ENCODE measurements at regions not wholly inside any gene's neighbourhood (a gene's known extent, or its start where the extent isn't known, plus 50 kb on each side); places are given as distances from the start of the nearest gene placed in this dataset.

GRCh38 chr2:217195658-217196446 is 336.0 kb upstream of the TNP1 start:
- DNase-seq (ENCODE audit: low read depth in 2 of 2): no peak

DNA sequence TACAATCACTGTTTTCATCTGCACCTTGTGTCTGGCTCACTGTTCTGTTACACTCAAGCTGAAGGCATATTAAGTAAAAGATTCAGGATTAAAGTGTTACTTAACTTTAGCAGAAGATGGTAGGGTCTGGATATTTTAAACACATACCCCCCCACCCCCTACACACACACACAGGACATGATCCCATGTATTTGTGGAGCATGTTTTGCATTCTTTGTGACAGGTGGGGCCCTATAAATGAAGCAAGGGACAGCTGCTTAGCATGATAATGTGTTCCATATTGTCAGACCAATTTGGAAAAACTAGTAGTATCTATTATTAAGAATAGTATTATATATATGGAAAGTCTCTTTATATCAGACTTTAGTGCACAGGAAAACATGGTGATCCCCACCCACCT is 335.2 kb upstream of the TNP1 start:
- DNase-seq (ENCODE audit: low read depth in 2 of 2): no peak

DNA sequence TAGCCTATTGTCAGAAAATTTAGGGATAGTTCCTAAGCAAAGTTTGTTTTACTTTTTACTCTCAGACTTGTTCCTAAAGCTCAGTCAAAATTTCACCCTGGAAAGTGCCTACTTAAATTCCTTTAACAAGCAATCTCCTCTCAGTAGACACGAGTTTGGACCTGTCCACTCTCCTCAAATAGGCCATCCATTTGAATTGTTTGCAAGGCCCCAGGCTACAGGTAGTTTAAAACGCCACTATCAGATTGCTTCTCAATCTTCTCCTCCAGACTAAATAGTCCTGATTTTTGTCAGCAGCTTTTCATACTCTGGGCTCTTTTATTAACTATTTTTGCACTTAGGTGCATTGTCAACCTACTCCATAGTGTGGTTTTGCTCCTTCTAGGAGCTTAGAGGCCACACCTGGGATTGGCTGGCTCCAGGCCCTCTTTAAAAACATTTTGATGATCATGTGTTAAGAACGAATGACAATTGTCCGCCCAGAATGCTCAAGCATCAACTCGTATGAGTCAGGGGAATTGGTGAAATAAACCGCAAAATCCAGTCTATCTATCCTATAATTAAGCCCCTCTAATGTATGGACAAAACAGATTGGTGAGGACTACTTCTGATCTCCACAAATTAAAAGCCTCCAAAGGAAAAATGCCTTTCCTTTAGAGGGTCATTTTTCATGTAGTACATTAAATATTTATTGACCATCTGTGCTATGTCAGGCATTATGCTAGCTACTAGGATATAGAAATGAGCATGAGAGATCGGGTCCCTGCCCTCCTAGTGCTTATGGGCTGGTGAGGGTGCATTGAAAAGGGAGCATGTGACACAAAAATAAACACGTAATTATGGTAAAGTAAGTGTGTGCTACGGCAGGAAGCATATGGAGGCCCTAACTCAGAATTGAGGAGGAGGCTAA is 333.8 kb upstream of the TNP1 start:
- no peak for DNase-seq (ENCODE audit: low read depth in 2 of 2)

DNA sequence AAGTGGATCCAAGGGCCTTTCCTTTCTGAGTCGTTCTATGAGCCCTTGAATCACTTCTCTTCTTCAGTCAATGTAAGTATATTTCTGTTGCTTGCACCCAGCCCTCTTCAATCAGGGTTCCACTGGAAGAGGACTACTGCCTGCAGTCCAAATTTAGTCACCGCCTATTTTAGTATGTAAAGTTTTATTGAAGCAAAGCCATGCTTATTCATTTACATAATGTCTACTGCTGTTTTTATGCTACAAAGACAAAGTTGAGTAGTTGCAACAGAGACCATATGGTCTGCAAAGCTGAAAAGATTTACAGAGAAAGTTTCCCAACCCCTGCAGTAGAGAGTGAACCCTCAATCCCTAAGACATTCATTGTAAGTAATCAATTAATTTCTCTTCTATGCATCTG is 332.5 kb upstream of the TNP1 start:
- DNase-seq (ENCODE audit: low read depth in 2 of 2): no peak

GRCh38 chr2:217189747-217190146 is 329.9 kb upstream of the TNP1 start:
- DNase-seq (ENCODE audit: low read depth in 2 of 2): no peak

DNA sequence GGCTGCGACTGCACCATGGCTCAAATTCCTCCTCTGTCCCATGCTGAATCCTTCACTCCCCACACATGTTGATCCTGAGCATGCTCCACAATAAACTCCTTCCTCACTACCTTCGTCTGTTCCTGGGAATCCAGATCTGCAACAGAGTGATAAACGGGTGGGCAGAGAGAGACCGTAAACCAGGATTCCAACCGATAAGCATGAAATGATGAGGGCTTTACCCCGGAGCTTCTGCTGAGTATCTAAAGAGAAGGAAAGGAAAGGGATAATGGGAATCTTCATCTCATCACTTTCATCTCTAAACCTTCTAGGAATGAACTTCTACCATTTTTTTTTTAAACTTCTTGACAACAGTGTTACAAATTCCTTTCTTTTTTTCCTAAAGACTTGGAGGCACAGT is 329.3 kb upstream of the TNP1 start:
- DNase-seq (ENCODE audit: low read depth in 2 of 2): no peak

DNA sequence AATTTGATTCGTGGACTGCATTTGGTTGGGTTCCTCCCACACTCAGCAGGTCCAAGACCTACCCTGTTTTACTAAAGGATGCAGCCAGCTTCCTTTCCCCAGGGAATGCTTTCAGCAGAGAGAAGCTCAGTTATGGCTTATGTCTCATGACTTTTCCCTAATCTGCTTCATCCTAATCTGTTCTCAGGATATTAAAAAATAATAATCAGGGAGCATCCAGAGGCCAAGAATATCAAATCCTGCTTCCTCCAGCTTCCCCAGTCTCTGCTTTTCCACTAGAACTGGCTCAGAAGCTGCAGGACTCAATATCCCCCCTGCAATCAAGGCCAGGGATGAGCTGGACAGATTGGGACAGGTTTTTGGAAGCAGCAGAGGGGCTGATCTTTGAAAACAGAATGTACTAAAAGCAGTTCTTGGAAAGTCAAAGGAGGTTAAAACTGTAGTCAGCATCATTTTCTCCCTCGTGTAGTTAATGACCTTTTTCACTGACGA is 326.9 kb upstream of the TNP1 start:
- no peak for DNase-seq (ENCODE audit: low read depth in 2 of 2)

DNA sequence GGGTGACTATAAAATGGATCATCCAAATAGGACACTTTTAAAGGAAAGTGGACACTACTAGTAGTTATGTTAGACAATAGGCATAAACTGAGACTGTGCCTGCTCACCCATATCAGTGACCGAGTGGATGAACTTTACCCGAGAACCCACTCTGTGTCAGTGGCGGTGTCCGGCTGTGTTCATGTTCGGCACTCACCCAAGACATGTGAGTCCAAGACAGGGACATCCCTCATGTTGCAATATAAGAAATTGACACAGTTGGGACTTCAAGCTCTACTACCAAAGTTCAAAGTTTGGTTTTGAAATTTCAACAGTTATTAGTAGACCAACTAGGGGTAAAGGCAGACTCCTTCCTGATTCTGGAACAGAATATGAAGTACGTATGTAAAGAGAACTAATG is 326.3 kb upstream of the TNP1 start:
- no peak for DNase-seq (ENCODE audit: low read depth in 2 of 2)

- no peak for DNase-seq (ENCODE audit: low read depth in 2 of 2)
Measured at GRCh38 chr2:217185265-217185995, 325.6 kb upstream of the TNP1 start.

DNA sequence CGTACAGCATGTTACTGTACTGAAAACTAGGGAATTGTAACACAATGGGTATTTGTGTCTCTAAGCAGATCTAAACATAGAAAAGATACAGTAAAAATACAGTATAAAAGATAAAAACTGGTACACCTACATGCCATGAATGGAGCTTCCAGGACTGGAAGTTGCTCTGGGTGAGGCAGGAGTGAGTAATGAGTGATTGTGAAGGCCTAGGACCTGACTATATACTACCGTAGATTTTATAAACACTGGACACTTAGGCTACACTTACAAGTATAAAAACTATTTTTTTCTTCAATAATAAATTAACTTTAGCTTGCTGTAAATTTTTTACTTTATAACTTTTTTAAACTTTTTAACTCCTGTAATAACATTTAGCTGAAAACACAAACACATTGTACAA is 324.4 kb upstream of the TNP1 start:
- no peak for DNase-seq (ENCODE audit: low read depth in 2 of 2)

DNA sequence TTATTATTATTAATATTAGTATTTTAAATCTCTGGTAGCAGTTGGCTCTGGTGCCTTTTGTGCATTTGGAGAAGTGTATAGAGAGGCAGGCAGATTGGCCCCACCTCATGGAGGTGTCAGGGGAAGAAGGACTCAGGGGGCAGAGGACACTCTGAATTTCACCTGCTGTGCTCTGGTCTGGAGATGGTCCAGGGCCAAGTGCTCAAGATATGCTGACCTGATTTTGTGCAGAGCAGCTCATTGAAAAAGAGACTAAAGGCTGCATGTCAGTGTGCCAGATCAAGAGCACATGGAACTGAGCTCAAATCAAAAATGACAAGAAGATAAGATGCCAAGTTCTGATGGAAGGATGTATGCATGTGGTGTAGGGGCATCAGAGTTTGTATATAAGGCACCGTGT is 323.6 kb upstream of the TNP1 start:
- no peak for DNase-seq (ENCODE audit: low read depth in 2 of 2)

- no peak for DNase-seq (ENCODE audit: low read depth in 2 of 2)
Measured at GRCh38 chr2:217182926-217183325, 323.1 kb upstream of the TNP1 start.

DNA sequence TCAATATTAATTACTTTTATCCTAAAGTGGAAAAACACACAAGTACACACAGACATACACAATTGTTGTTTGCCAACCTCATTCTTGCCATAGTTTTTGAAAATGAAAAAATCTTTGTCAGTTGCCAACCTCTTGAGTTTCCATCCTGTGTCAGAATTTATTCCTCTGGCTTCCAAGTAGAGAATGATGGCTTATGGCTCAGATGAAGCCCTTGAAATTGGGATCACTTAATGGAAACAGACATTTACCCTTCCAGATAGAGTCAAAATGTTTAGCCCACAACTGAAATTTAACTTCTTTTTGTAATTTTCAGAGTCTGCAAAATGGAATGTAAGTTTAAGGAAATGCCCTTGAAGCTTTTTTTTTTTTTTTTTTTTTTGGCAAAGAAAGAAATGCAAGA is 321.6 kb upstream of the TNP1 start:
- no peak for DNase-seq (ENCODE audit: low read depth in 2 of 2)

DNA sequence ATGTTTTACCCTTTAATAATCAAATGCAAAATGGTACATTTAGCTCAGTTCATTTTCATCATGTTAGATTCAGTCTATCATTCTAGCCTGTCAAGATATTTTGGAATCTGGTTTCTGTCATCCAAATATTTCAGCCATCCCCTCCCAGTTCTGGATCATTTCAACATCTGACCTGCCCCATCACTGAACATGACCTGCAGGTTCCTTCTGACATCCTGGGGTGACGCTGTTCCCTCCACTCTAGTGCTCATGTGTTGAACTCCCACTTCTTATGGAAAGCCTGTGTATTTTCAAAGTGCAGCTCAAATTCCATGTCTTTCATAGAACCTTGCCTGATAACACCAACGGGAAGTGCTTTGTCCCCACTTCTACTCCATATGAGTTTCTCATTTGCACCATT is 320.0 kb upstream of the TNP1 start:
- DNase-seq (ENCODE audit: low read depth in 2 of 2): no peak

GRCh38 chr2:217178341-217178740 is 318.5 kb upstream of the TNP1 start:
- no peak for DNase-seq (ENCODE audit: low read depth in 2 of 2)

GRCh38 chr2:217177720-217178119 is 317.9 kb upstream of the TNP1 start:
- no peak for DNase-seq (ENCODE audit: low read depth in 2 of 2)

- DNase-seq (ENCODE audit: low read depth in 2 of 2): no peak
Measured at GRCh38 chr2:217171874-217172273, 312.0 kb upstream of the TNP1 start.

DNA sequence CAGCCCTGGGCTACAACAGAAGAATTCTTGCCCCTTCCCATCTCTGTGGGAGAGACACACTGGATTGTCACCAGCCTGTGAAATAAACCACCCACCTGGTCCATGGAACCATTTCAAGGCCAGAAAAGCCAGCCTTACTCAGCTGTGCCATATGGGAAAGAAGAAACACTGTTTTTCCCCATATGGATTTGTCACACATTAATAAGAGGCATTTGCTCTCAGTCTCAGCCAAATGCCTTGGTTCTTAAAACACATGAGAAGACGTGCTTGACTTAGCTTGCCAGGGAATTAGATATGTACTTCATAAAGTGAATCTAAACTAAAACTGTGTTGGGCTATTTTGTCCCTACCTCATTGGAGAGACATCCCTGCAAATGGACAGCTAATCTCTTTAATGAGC is 308.6 kb upstream of the TNP1 start:
- DNase-seq (ENCODE audit: low read depth in 2 of 2): no peak

DNA sequence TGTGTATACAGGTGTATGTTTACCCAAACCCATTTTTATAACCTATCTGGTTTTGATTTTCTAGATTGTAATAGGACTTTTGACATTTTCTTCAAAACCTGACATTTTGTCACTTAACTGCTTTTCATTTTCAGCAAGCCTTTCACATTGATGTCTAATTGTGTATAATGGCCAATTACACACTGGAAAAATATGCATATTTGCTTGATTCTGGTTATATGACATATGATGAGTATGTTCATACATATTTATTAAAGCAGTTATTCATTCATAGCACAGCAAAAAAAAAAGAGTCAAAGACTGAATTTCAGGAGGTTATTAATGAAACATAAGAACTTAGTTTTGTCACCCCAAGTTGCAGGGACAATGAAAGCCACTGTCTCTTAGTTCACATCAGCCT is 307.7 kb upstream of the TNP1 start:
- no peak for DNase-seq (ENCODE audit: low read depth in 2 of 2)

GRCh38 chr2:217166241-217166850 is 306.5 kb upstream of the TNP1 start:
- no peak for DNase-seq (ENCODE audit: low read depth in 2 of 2)

GRCh38 chr2:217165547-217165946 is 305.7 kb upstream of the TNP1 start:
- no peak for DNase-seq (ENCODE audit: low read depth in 2 of 2)

DNA sequence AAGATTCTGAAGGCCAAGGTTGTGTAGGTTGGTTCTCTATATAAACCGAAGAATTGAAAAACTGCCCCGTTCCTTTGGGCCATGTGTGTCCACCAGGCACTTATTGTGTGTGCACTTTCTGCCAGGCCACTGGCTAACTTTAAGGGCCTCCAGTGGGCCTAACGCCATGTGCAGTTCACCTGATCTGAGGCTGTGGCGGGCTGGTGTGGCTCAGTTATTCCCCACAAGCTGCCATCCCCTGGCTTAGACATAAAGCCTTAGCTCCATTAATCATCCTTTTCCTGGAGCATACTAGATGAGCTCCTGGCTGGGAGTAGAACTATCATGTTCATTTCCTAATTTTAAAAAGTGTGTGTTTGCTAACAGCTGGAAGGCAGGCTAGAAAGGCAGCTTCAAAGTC is 304.1 kb upstream of the TNP1 start:
- DNase-seq (ENCODE audit: low read depth in 2 of 2): no peak

Data from stimulated activated CD8-positive, alpha-beta memory T cell treated with anti-CD3 and anti-CD28 coated beads, Interleukin-2, amount 100 ng/mL, for 48 hours (primary cell).